HepG2 (cell line): ENCODE measurements at regions not wholly inside any gene's neighbourhood (a gene's known extent, or its start where the extent isn't known, plus 50 kb on each side); places are given as distances from the start of the nearest gene placed in this dataset.

Experiments used
- FOSL1 ChIP-seq: sonication (generic); formaldehyde crosslinking; IDR thresholded peaks from 2 replicates; pipeline ENCODE4 v1.9.0; 2021; ENCODE audit warnings: missing genetic modification reagents, borderline replicate concordance
- RERE ChIP-seq: IDR thresholded peaks from 2 replicates; pipeline ENCODE4 v1.6.1; 2016; ENCODE audit warnings: low read depth, missing genetic modification reagents, missing compliant biosample characterization
- ZFP82 ChIP-seq: sonication (generic); formaldehyde crosslinking; IDR thresholded peaks from 2 replicates; pipeline ENCODE4 v1.5.1; 2020; ENCODE audit warnings: mild to moderate bottlenecking, missing genetic modification reagents, borderline replicate concordance
- ZNF280D ChIP-seq: sonication (generic); formaldehyde crosslinking; IDR thresholded peaks from 2 replicates; pipeline ENCODE4 v1.5.1; 2020; ENCODE audit warnings: mild to moderate bottlenecking, missing genetic modification reagents
- TF ChIP-seq, protein P1 (sequence below): sonication (generic); formaldehyde crosslinking; IDR thresholded peaks from 2 replicates; pipeline ENCODE4 v1.9.0; 2021; ENCODE audit warnings: missing genetic modification reagents, mild to moderate bottlenecking, borderline replicate concordance

DNA sequence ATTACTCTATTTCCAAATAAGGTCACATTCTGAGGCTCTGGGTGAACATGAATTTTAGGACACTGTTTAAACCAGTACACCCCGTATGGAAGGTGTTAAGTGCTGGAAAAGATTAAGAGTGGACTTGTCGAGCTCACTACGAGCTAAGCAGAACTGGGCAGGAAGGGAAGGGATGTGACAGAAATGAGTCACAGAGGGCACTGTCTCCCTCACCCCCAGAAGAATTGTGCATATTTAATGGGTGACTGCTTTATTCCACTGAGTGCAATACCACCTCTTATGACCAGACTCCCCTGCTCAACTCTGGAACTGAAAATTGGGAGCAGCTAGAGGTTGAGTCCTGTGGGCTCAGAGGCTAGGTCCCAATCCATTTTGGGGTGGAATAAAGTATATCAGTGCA is 187.4 kb upstream of the RPS6KA3 start (continued):
- TF ChIP-seq RERE (CRISPR knock-in tag) (no peak), ZFP82 (CRISPR knock-in tag) (no peak), FOSL1 (CRISPR knock-in tag) (no peak), ZNF280D (CRISPR knock-in tag) (no peak)
- TF ChIP-seq, protein P1, sequence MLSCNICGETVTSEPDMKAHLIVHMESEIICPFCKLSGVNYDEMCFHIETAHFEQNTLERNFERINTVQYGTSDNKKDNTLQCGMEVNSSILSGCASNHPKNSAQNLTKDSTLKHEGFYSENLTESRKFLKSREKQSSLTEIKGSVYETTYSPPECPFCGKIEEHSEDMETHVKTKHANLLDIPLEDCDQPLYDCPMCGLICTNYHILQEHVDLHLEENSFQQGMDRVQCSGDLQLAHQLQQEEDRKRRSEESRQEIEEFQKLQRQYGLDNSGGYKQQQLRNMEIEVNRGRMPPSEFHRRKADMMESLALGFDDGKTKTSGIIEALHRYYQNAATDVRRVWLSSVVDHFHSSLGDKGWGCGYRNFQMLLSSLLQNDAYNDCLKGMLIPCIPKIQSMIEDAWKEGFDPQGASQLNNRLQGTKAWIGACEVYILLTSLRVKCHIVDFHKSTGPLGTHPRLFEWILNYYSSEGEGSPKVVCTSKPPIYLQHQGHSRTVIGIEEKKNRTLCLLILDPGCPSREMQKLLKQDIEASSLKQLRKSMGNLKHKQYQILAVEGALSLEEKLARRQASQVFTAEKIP (CRISPR knock-in tag): no peak
